GM21737 (cell line): ENCODE measurements at regions not wholly inside any gene's neighbourhood (a gene's known extent, or its start where the extent isn't known, plus 50 kb on each side); places are given as distances from the start of the nearest gene placed in this dataset.

Experiments used
- ATAC-seq: cut with Tn5 transposase; IDR thresholded peaks from one replicate; pipeline ENCODE4 v1.9.1; 2021; ENCODE audit warnings: mild to moderate bottlenecking, moderate library complexity; ENCODE audit not compliant: unreplicated experiment

GRCh38 chr13:84994582-84994981, 804.6 kb downstream of the SLITRK6 start:
- ATAC-seq = no peak

GRCh38 chr13:84985860-84986259, 813.4 kb downstream of the SLITRK6 start:
- no peak for ATAC-seq

GRCh38 chr13:84983321-84983720, 815.9 kb downstream of the SLITRK6 start:
- ATAC-seq = no peak

- no peak for ATAC-seq
Observed at GRCh38 chr13:84980571-84980970, 818.6 kb downstream of the SLITRK6 start.

- no peak for ATAC-seq
Observed at GRCh38 chr13:84978851-84979250, 820.4 kb downstream of the SLITRK6 start.

GRCh38 chr13:84973661-84974060, 825.6 kb downstream of the SLITRK6 start:
- ATAC-seq = no peak

- ATAC-seq = no peak
Observed at GRCh38 chr13:84972907-84973306, 826.3 kb downstream of the SLITRK6 start.

GRCh38 chr13:84962849-84963248, 836.4 kb downstream of the SLITRK6 start:
- ATAC-seq = no peak

GRCh38 chr13:84962141-84962750, 837.0 kb downstream of the SLITRK6 start:
- ATAC-seq = no peak

GRCh38 chr13:84961023-84961422, 838.2 kb downstream of the SLITRK6 start:
- no peak for ATAC-seq

GRCh38 chr13:84959818-84960217, 839.4 kb downstream of the SLITRK6 start:
- ATAC-seq = no peak

GRCh38 chr13:84954636-84955035, 844.6 kb downstream of the SLITRK6 start:
- no peak for ATAC-seq

- ATAC-seq = no peak
Observed at GRCh38 chr13:84951128-84951527, 848.1 kb downstream of the SLITRK6 start.

- no peak for ATAC-seq
Observed at GRCh38 chr13:84946192-84946591, 853.0 kb downstream of the SLITRK6 start.

- no peak for ATAC-seq
Observed at GRCh38 chr13:84940798-84941197, 858.4 kb downstream of the SLITRK6 start.

- ATAC-seq = no peak
Observed at GRCh38 chr13:84940167-84940566, 859.1 kb downstream of the SLITRK6 start.

- ATAC-seq = no peak
Observed at GRCh38 chr13:84934911-84935310, 864.3 kb downstream of the SLITRK6 start.

GRCh38 chr13:84933797-84934196, 865.4 kb downstream of the SLITRK6 start:
- ATAC-seq = no peak

- no peak for ATAC-seq
Observed at GRCh38 chr13:84931264-84931663, 868.0 kb downstream of the SLITRK6 start.

- ATAC-seq = no peak
Observed at GRCh38 chr13:84927442-84928169, 871.6 kb downstream of the SLITRK6 start.

- no peak for ATAC-seq
Observed at GRCh38 chr13:84925443-84925842, 873.8 kb downstream of the SLITRK6 start.

GRCh38 chr13:84923831-84924230, 875.4 kb downstream of the SLITRK6 start:
- ATAC-seq = no peak
